PC-9 (cell line): ENCODE measurements at regions not wholly inside any gene's neighbourhood (a gene's known extent, or its start where the extent isn't known, plus 50 kb on each side); places are given as distances from the start of the nearest gene placed in this dataset.

Experiments used
- BruUV-seq: library from RNA; stranded (reverse); fragments of 400-500 nt; replicated peaks from 2 replicates; lab custom pipeline; 2021; lab: Mats Ljungman, UMichigan
- CTCF ChIA-PET: fragments of 300-600 bp; sonication (Branson Sonifier 250); formaldehyde crosslinking; loops from one replicate; lab custom pipeline; 2022; ENCODE audit warnings: antibody characterized with exemption; lab: Charles Lee
- POLR2A ChIA-PET: fragments of 300-600 bp; sonication (Branson Sonifier 250); formaldehyde crosslinking; loops from one replicate; lab custom pipeline; 2022; ENCODE audit warnings: antibody characterized with exemption; ENCODE audit not compliant: unreplicated experiment; lab: Charles Lee
- DNase-seq, 2 experiments: peaks; one replicate each; pipeline versions ENCODE4 v3.0.0 to v3.0.0-alpha.2; 2015 to 2022; ENCODE audit warnings: mixed read lengths in 1 of 2
- H2AFZ ChIP-seq: fragments of 200-600 bp; sonication (generic); 2 replicates; pipeline ENCODE4 v1.8.1; 2017; ENCODE audit warnings: antibody characterized with exemption
- H3F3A ChIP-seq: fragments of 200-600 bp; sonication (generic); 2 replicates; pipeline ENCODE4 v1.8.1; 2017; ENCODE audit warnings: antibody characterized with exemption, mild to moderate bottlenecking, low read depth; ENCODE audit not compliant: insufficient read depth
- H3K27ac ChIP-seq: fragments of 200-600 bp; sonication (generic); 2 replicates; pipeline ENCODE4 v1.6.1; 2016; ENCODE audit warnings: mixed run types
- H3K27me3 ChIP-seq: fragments of 200-600 bp; sonication (generic); 2 replicates; pipeline ENCODE4 v1.6.1; 2016; ENCODE audit warnings: low read depth, mixed run types; ENCODE audit not compliant: insufficient read depth
- H3K36me3 ChIP-seq: fragments of 200-600 bp; sonication (generic); 2 replicates; pipeline ENCODE4 v1.6.1; 2016; ENCODE audit warnings: low read depth, mixed run types
- H3K4me1 ChIP-seq: fragments of 200-600 bp; sonication (generic); replicated peaks from 2 replicates; pipeline ENCODE4 v1.6.1; 2016; ENCODE audit warnings: mixed run types; ENCODE audit not compliant: insufficient read depth
- H3K4me2 ChIP-seq: fragments of 200-600 bp; sonication (generic); 2 replicates; pipeline ENCODE4 v1.6.1; 2017; ENCODE audit warnings: mixed run types
- H3K4me3 ChIP-seq: fragments of 200-600 bp; sonication (generic); 2 replicates; pipeline ENCODE4 v1.6.1; 2016; ENCODE audit warnings: mixed run types
- H3K79me2 ChIP-seq: fragments of 200-600 bp; sonication (generic); 2 replicates; pipeline ENCODE4 v1.6.1; 2017; ENCODE audit warnings: low read depth, mixed run types
- H3K9me2 ChIP-seq: fragments of 200-600 bp; sonication (generic); 2 replicates; pipeline ENCODE4 v1.8.1; 2017; ENCODE audit warnings: mild to moderate bottlenecking; ENCODE audit not compliant: insufficient read depth
- H3K9me3 ChIP-seq: fragments of 200-600 bp; sonication (generic); 2 replicates; pipeline ENCODE4 v1.8.1; 2016; ENCODE audit warnings: low read depth; ENCODE audit not compliant: insufficient read depth
- H4K20me1 ChIP-seq: fragments of 200-600 bp; sonication (generic); 2 replicates; pipeline ENCODE4 v1.8.1; 2017; ENCODE audit not compliant: insufficient read depth
- EZH2 ChIP-seq: fragments of 200-600 bp; sonication (generic); IDR thresholded peaks from 2 replicates; pipeline ENCODE4 v1.8.0; 2017; ENCODE audit warnings: antibody characterized with exemption, low read depth
- intact Hi-C: fragments of 100-400 bp; cut with micrococcal nuclease; formaldehyde crosslinking; loops from one replicate; pipeline ENCODE4 v1.10.0; 2022; ENCODE audit not compliant: unreplicated experiment
- TF ChIP-seq, protein P1 (sequence below): fragments of 200-600 bp; sonication (generic); conservative IDR thresholded peaks from 2 replicates; pipeline ENCODE4 v1.6.1; 2017; ENCODE audit warnings: mixed run types, antibody characterized with exemption, mild to moderate bottlenecking, moderate library complexity

DNA sequence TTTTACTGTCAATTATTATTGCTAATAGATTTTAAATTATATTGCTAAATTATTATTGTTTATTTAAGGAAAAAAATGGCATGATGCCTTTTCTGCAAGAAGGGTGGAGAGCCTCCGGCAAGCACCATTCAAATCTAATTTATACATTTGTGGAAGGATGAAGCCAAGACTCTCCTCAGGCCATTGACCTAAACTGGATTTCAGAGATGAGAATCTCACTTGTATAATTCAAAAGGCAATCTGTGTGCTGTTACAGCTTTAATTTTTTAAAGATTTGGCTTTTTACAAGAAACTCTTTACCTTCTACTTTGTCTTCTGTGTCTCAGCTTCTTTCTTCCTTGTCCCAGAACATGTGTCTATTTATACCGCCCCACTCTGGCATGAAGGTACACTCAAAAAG, 722.5 kb downstream of the ETS1 start:
- no peak overlapping the region for H3K4me3 ChIP-seq
- DNase-seq = no peak
- no peak for TF ChIP-seq EZH2
- TF ChIP-seq, protein P1, sequence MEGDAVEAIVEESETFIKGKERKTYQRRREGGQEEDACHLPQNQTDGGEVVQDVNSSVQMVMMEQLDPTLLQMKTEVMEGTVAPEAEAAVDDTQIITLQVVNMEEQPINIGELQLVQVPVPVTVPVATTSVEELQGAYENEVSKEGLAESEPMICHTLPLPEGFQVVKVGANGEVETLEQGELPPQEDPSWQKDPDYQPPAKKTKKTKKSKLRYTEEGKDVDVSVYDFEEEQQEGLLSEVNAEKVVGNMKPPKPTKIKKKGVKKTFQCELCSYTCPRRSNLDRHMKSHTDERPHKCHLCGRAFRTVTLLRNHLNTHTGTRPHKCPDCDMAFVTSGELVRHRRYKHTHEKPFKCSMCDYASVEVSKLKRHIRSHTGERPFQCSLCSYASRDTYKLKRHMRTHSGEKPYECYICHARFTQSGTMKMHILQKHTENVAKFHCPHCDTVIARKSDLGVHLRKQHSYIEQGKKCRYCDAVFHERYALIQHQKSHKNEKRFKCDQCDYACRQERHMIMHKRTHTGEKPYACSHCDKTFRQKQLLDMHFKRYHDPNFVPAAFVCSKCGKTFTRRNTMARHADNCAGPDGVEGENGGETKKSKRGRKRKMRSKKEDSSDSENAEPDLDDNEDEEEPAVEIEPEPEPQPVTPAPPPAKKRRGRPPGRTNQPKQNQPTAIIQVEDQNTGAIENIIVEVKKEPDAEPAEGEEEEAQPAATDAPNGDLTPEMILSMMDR = no peak
- no peak overlapping the region for H2AFZ ChIP-seq
- CTCF ChIA-PET = no interaction called here
- no peaks in the 10 kb centered on the region for H3F3A ChIP-seq
- intact Hi-C loops = loop anchor here (5.0 kb wide), 2 partner anchors 282 to 657 kb away; no protein-coding TSS in a partner anchor
- no peaks in the 10 kb centered on the region for H3K27me3 ChIP-seq
- no peaks in the 10 kb centered on the region for H3K9me2 ChIP-seq
- no peaks in the 10 kb centered on the region for H3K4me1 ChIP-seq
- POLR2A ChIA-PET = no interaction called here
- BruUV-seq = no TSS peak
- H4K20me1 ChIP-seq = no peaks in the 10 kb centered on the region
- no peaks in the 10 kb centered on the region for H3K9me3 ChIP-seq
- H3K79me2 ChIP-seq = no peaks in the 10 kb centered on the region
- no peak overlapping the region for H3K27ac ChIP-seq
- no peaks in the 10 kb centered on the region for H3K36me3 ChIP-seq
- H3K4me2 ChIP-seq = no peak overlapping the region

DNA sequence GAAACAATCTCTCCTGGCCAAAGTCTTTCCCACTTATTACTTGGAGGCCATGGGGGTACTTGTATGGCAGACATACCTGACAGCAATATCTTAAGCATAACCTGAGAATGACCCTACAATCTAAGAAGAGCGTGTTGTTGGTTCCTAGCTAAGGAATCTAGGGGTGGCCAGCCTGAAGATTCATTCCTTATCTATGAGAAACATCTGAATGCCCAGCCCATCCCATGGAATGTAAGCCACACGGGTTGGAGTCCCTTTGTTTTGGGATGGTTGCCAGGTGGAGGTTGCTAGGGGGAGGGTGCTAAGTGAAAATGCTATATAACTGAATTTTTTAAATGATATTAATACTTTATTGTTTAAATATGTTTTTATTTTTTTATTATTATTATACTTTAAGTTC, 725.0 kb downstream of the ETS1 start:
- CTCF ChIA-PET = no interaction called here

DNA sequence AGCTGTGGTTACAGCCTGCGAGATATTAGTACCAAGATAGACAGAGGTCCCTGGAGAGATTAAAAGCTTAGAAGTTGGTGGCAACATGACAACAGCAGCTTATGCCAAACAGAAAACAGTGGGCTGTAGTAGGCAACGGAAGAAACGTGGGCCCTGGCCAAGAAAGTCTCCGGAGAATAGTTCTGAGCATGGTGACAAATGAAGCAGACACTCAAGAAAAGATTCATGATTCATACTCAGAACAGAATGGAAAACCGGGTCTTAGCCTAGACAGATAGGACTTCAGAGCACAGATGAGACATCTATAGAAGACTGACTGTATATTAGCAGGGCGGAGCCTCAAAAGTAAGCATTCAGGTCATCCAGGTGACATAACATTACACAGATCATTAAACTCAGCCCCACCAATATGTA, 727.4 kb downstream of the ETS1 start:
- TF ChIP-seq, protein P1 = no peak
- no peak for TF ChIP-seq EZH2
- peak in 1 of 2 experiments; percentile 62 for DNase-seq
- CTCF ChIA-PET = interaction anchor here (1.0 kb wide), 1 partner anchor 16 kb away, joined by 4 read pairs; no protein-coding TSS in a partner anchor

More for the DNA sequence above, 725.0 kb downstream of the ETS1 start:
- no peaks in the 10 kb centered on the region for H3K4me1 ChIP-seq
- peak in 1 of 2 experiments; percentile 70 for DNase-seq
- no peaks in the 10 kb centered on the region for H3K9me2 ChIP-seq
- no peaks in the 10 kb centered on the region for H3K27me3 ChIP-seq
- H3K79me2 ChIP-seq = no peaks in the 10 kb centered on the region
- no peaks in the 10 kb centered on the region for H3K9me3 ChIP-seq
- no peaks in the 10 kb centered on the region for H3F3A ChIP-seq
- POLR2A ChIA-PET = interaction anchor here (0.6 kb wide), 1 partner anchor 133 kb away, joined by 4 read pairs; no protein-coding TSS in a partner anchor
- no peak overlapping the region for H3K4me3 ChIP-seq
- TF ChIP-seq EZH2 = no peak
- TF ChIP-seq, protein P1 = no peak
- no peak overlapping the region for H3K4me2 ChIP-seq
- no peak overlapping the region for H2AFZ ChIP-seq
- intact Hi-C loops = loop anchor here (1.0 to 5.0 kb wide), 4 partner anchors 164 to 660 kb away; no protein-coding TSS in a partner anchor
- no peaks in the 10 kb centered on the region for H3K36me3 ChIP-seq
- BruUV-seq = no TSS peak
- H3K27ac ChIP-seq = no peak overlapping the region
- H4K20me1 ChIP-seq = no peaks in the 10 kb centered on the region

More for the DNA sequence above, 727.4 kb downstream of the ETS1 start:
- Histone ChIP-seq H3K4me3 (no peak overlapping the region), H3K9me3 (no peaks in the 10 kb centered on the region), H3K27me3 (no peaks in the 10 kb centered on the region), H3K4me2 (no peak overlapping the region), H3K36me3 (no peaks in the 10 kb centered on the region), H4K20me1 (no peaks in the 10 kb centered on the region), H2AFZ (no peak overlapping the region), H3K79me2 (no peaks in the 10 kb centered on the region), H3K27ac (no peak overlapping the region), H3K9me2 (no peaks in the 10 kb centered on the region), H3F3A (no peaks in the 10 kb centered on the region), H3K4me1 (no peaks in the 10 kb centered on the region)
- intact Hi-C loops = loop anchor here (5.0 kb wide), 2 partner anchors 287 to 662 kb away; no protein-coding TSS in a partner anchor
- POLR2A ChIA-PET = interaction anchor here (0.7 kb wide), 1 partner anchor 931 kb away, joined by 3 read pairs; no protein-coding TSS in a partner anchor
- BruUV-seq = no TSS peak
